ENCODE measurements at regions not wholly inside any gene's neighbourhood (a gene's known extent, or its start where the extent isn't known, plus 50 kb on each side); places are given as distances from the start of the nearest gene placed in this dataset.

GRCh38 chr14:58904776-58905175, 267.0 kb downstream of the DACT1 start:
- TF ChIP-seq CTCF (IDR thresholded peaks at IDR 0.05), result no peak
- TF ChIP-seq EZH2phosphoT487 (IDR thresholded peaks at IDR 0.05), result no peak
- no peak for TF ChIP-seq EZH2 (IDR thresholded peaks at IDR 0.05)

All from neural progenitor cell (in vitro differentiated cells).